H1 (cell line): ENCODE measurements at regions not wholly inside any gene's neighbourhood (a gene's known extent, or its start where the extent isn't known, plus 50 kb on each side); places are given as distances from the start of the nearest gene placed in this dataset.

Experiments used
- BCL11A ChIP-seq, 2 experiments: IDR thresholded peaks; one replicate each; pipeline ENCODE4 v1.6.1; 2011; ENCODE audit warnings: low read depth in 2 of 2, low read length in 2 of 2, mild to moderate bottlenecking in 2 of 2
- BRCA1 ChIP-seq: IDR thresholded peaks from 2 replicates; pipeline ENCODE4 v1.6.1; 2012; ENCODE audit warnings: low read depth, low read length, improper control_type of control experiment
- CHD1 ChIP-seq: IDR thresholded peaks from 2 replicates; pipeline ENCODE4 v1.6.1; 2012; ENCODE audit warnings: low read depth, low read length, improper control_type of control experiment
- EGR1 ChIP-seq: IDR thresholded peaks from 2 replicates; pipeline ENCODE4 v1.6.1; 2011; ENCODE audit warnings: low read depth, low read length, borderline replicate concordance
- GABPA ChIP-seq: IDR thresholded peaks from 2 replicates; pipeline ENCODE4 v1.6.1; 2011; ENCODE audit warnings: mild to moderate bottlenecking, low read length, moderate library complexity, borderline replicate concordance; ENCODE audit not compliant: insufficient read depth
- JUND ChIP-seq: IDR thresholded peaks from 2 replicates; pipeline ENCODE4 v1.6.1; 2011; ENCODE audit warnings: mild to moderate bottlenecking, improper control_type of control experiment, low read length
- KDM4A ChIP-seq: IDR thresholded peaks from one replicate; pipeline ENCODE4 v1.7.1; 2012; ENCODE audit warnings: low read depth, mild to moderate bottlenecking, moderate library complexity, low read length, inconsistent platforms; ENCODE audit not compliant: severe bottlenecking
- POLR2AphosphoS5 ChIP-seq: IDR thresholded peaks from 2 replicates; pipeline ENCODE4 v1.6.1; 2011; ENCODE audit warnings: low read depth, low read length
- RNF2 ChIP-seq: fragments of 200-900, 300-1000 bp; sonication (generic); IDR thresholded peaks from 2 replicates; pipeline ENCODE4 v1.7.1; 2016; ENCODE audit warnings: borderline replicate concordance, low read depth, mild to moderate bottlenecking, antibody characterized with exemption, low read length; ENCODE audit not compliant: poor library complexity, severe bottlenecking; ENCODE audit errors: missing control alignments
- TAF7 ChIP-seq: optimal IDR thresholded peaks from 2 replicates; pipeline ENCODE3; 2011; ENCODE audit warnings: low read depth, mild to moderate bottlenecking, inconsistent platforms, low read length, moderate library complexity, borderline replicate concordance
- TBP ChIP-seq: IDR thresholded peaks from 2 replicates; pipeline ENCODE4 v1.6.1; 2011; ENCODE audit warnings: low read depth, low read length, improper control_type of control experiment
- TF ChIP-seq, protein P1 (sequence below): fragments of 300-600 bp; sonication (generic); IDR thresholded peaks from 2 replicates; pipeline ENCODE4 v1.7.1; 2012; ENCODE audit warnings: low read length, moderate library complexity, mild to moderate bottlenecking, inconsistent platforms; ENCODE audit not compliant: insufficient replicate concordance

GRCh38 chr5:92106808-92107207, 723.7 kb upstream of the ARRDC3 start (continued):
- TF ChIP-seq, protein P1, sequence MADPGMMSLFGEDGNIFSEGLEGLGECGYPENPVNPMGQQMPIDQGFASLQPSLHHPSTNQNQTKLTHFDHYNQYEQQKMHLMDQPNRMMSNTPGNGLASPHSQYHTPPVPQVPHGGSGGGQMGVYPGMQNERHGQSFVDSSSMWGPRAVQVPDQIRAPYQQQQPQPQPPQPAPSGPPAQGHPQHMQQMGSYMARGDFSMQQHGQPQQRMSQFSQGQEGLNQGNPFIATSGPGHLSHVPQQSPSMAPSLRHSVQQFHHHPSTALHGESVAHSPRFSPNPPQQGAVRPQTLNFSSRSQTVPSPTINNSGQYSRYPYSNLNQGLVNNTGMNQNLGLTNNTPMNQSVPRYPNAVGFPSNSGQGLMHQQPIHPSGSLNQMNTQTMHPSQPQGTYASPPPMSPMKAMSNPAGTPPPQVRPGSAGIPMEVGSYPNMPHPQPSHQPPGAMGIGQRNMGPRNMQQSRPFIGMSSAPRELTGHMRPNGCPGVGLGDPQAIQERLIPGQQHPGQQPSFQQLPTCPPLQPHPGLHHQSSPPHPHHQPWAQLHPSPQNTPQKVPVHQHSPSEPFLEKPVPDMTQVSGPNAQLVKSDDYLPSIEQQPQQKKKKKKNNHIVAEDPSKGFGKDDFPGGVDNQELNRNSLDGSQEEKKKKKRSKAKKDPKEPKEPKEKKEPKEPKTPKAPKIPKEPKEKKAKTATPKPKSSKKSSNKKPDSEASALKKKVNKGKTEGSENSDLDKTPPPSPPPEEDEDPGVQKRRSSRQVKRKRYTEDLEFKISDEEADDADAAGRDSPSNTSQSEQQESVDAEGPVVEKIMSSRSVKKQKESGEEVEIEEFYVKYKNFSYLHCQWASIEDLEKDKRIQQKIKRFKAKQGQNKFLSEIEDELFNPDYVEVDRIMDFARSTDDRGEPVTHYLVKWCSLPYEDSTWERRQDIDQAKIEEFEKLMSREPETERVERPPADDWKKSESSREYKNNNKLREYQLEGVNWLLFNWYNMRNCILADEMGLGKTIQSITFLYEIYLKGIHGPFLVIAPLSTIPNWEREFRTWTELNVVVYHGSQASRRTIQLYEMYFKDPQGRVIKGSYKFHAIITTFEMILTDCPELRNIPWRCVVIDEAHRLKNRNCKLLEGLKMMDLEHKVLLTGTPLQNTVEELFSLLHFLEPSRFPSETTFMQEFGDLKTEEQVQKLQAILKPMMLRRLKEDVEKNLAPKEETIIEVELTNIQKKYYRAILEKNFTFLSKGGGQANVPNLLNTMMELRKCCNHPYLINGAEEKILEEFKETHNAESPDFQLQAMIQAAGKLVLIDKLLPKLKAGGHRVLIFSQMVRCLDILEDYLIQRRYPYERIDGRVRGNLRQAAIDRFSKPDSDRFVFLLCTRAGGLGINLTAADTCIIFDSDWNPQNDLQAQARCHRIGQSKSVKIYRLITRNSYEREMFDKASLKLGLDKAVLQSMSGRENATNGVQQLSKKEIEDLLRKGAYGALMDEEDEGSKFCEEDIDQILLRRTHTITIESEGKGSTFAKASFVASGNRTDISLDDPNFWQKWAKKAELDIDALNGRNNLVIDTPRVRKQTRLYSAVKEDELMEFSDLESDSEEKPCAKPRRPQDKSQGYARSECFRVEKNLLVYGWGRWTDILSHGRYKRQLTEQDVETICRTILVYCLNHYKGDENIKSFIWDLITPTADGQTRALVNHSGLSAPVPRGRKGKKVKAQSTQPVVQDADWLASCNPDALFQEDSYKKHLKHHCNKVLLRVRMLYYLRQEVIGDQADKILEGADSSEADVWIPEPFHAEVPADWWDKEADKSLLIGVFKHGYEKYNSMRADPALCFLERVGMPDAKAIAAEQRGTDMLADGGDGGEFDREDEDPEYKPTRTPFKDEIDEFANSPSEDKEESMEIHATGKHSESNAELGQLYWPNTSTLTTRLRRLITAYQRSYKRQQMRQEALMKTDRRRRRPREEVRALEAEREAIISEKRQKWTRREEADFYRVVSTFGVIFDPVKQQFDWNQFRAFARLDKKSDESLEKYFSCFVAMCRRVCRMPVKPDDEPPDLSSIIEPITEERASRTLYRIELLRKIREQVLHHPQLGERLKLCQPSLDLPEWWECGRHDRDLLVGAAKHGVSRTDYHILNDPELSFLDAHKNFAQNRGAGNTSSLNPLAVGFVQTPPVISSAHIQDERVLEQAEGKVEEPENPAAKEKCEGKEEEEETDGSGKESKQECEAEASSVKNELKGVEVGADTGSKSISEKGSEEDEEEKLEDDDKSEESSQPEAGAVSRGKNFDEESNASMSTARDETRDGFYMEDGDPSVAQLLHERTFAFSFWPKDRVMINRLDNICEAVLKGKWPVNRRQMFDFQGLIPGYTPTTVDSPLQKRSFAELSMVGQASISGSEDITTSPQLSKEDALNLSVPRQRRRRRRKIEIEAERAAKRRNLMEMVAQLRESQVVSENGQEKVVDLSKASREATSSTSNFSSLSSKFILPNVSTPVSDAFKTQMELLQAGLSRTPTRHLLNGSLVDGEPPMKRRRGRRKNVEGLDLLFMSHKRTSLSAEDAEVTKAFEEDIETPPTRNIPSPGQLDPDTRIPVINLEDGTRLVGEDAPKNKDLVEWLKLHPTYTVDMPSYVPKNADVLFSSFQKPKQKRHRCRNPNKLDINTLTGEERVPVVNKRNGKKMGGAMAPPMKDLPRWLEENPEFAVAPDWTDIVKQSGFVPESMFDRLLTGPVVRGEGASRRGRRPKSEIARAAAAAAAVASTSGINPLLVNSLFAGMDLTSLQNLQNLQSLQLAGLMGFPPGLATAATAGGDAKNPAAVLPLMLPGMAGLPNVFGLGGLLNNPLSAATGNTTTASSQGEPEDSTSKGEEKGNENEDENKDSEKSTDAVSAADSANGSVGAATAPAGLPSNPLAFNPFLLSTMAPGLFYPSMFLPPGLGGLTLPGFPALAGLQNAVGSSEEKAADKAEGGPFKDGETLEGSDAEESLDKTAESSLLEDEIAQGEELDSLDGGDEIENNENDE, result no peak
- no peak for TF ChIP-seq TBP
- no peak for TF ChIP-seq KDM4A
- TF ChIP-seq BRCA1, result no peak
- no peak for TF ChIP-seq EGR1
- TF ChIP-seq TAF7, result no peak
- no peak for TF ChIP-seq BCL11A (IDR thresholded peaks at IDR 0.05; ENCODE audit: low read depth in 2 of 2, low read length in 2 of 2)
- no peak for TF ChIP-seq RNF2
- TF ChIP-seq POLR2AphosphoS5, result no peak
- no peak for TF ChIP-seq GABPA
- no peak for TF ChIP-seq JUND
- TF ChIP-seq CHD1, result no peak
